NCI-H524 treated with DMSO at 0.1 percent for 48 hours (cell line): ENCODE measurements at regions not wholly inside any gene's neighbourhood (a gene's known extent, or its start where the extent isn't known, plus 50 kb on each side); places are given as distances from the start of the nearest gene placed in this dataset.
"Not testable (repeated sequence)": the region's sequence is repeated elsewhere in the genome, so short reads cannot be mapped to it uniquely, and the experiment has no call there.

Source experiments
- DNase-seq: peaks from one replicate; lab custom pipeline; 2025; lab: John Stamatoyannopoulos, UW

DNA sequence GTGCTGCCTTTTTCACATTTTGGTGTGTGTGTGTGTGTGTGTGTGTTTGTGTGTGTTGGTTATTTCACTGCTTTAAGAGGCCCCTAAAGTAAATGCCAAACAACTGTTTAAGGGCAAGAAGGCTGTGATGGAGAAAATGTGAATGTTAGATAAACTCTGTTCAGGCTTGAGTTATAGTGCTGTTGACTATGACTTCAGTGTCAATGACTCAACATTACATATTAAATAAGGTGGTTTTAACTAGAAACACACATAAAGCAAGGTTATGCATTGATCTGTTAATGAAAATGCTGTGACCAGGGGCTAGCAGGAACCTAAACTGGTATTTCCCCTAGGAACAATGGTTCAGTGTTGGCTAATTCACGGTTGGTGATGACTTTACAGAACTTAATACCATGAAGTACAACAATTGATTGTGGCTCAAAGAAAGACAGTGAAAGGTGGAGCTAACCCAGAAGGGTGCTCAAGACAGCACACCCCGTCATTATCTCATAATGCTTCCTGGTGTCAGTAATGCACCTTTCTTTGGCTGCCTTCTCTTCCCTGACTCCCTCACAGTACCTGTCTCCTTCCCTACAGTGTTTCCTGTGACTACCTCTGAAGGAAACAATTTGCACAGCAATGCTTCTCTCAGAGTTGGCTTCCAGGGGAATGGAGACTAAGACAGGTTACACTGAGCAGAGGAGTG, 116.1 kb downstream of the RIN2 start:
- DNase-seq: no peak

DNA sequence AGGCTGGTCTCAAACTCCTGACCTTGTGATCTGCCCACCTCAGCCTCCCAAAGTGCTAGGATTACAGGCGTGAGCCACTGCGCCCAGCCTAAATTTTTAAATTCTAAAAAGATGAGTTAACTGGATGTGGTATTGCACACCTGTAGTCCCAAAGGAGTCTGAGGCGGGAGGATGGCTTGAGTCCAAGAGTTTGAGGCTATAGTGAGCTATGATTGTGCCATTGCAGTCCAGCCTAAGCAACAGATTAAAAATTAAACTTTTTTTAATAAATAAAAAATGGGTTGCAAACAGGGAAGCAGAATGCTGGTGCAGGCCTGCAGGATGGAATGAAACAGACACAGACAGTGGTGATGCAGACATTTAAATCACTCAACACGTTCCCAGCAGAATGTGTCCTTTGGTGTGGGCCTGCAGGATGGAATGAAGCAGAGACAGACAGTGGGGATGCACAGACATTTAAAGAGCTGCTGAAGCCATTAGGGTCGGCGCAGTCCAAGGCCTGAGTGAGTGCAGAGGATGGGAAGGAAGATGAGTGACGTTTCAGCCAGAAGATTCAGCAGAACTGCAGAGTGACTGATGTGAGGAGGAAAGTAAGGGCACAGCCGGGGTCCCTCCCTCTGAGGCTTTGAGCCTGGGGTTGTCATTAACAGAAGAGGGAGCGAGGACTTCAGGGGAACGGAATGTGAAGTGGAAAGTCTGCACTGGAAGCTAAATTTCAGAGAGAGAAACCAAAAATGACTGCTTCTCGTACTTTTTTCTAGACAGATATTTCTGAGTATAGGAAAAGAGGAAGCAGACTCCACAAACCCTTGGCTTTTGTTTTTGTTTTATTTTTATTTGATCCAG, 117.5 kb downstream of the RIN2 start:
- no peak for DNase-seq

DNA sequence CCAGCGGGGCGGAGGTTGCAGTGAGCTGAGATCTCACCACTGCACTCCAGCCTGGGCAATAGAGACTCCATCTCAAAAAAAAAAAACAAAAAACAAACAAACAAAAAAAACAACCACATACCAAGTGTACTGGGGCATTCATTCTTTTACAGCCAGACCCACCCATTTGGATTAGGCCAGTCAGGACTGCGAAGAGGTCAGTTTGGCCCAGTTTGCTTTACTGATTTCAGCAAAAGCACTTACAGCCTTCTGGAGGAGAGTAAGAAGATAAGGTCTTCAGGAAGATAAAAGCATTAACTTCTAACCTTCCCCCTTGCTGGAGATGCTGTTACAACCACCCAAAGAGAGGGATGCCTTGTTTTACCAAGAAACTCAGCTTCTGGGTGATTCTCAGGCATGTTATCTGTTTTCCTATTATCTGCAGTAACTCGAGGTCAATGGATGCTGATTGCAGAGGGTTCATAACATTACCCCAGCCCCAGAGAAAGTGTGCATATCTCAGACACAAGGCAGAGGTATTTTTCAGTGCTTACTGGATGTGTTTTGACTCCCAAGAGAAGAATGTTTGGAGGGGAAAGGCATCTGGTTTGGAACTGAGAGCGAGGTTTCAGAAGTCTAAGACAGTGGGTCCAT, 118.9 kb downstream of the RIN2 start:
- DNase-seq: no peak

DNA sequence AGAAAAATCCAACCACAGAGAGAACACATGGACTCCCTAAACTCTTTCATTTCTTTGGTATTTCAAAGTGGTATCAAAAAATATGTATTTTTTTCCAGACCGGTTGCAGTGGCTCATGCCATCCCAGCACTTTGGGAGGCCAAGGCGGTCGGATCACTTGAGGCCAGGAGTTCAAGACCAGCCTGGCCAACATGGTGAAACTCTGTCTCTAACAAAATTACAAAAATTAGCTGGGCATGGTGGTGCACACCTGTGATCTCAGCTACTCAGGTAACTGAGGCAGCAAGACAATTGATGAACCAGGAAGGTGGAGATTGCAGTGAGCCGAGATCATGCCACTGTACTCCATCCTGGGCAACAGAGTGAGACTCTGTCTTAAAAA, 121.8 kb downstream of the RIN2 start:
- not testable (repeated sequence) for DNase-seq

DNA sequence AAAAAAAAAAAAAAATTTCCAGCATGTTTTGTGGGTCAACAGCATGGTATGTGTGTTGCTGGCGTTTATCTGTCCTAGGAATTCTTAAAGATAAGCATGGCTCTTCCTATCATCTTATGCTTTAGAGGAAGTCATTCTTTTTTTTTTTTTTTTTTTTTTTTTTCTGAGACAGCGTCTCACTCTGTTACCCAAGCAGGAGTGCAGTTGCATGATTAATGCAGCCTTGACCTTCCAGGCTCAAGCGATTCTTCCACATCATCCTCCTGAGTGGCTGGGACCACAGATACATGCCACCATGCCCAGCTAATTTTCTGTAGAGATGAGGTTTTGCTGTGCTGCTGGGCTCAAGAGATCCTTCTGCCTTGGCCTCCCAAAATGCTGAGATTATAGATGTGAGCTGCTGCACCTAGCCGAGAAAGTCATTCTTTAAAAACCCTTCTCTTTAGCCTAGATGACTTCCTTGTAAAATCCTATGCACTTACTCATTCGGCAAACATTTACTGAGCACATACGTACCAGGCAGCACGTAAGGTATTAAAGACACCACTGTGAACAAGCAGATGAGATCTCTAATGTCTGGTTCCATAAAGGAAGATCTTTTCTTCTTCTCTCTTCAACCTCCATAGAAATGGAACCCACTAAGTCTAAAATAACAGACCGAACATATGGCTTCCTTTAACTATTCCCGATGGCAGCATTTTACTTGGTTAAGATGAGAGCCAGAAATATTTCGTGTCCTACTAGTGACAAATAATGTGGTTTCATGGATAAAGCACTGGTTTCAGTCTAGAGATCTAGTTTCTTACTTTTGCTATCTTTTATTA, 122.4 kb downstream of the RIN2 start:
- no peak for DNase-seq

DNA sequence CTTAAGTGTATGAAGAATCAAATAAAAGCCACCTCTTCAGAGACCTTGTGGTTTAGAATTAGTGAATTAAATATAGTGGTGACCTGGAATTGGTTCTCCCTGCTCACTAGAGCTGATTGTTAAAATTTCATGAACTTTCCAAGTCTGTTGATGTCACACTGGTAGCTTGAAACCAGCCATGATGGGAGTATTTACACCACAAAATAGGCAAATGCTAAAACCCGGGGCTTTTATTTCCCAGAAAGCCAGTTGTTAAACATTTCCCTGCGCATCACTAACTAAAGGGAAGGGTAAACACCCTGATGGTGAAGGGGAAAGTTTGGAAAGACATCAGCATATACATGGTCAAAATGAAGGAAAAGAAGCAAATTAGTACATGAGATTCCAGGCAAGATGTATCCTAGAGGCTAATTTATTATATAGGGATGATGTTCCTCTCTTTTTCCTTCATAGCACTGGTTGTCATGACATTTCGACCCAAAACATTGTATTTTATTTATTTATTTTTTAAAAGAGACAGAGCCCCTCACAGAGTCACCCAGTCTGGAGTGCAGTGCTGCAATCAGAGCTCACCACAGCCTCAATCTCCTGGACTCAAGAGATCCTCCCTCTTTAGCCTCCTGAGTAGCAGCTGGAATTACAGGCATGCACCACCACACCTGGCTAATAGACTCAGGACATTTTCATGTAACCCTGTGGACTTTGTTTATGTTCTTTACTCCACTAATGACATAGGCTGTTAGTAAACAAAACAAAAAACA, 123.2 kb downstream of the RIN2 start:
- DNase-seq: no peak

DNA sequence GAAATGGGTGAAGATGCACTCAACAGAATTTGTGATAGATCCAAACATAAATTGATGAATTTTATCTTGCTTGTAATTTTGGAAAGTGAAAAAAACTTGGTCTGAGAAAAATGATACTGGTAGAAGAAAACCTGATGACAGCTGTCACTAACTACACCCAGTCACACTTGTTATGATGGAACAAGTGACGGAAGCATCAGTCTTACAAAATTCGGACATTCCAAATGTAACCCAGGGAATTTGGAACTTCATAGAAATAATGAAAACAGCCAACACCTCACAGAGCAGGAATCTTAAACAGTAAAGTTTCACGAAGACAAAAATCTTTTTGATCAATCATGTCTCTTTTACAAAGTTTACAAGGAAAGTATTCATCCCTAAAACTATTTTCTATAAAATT, 123.9 kb downstream of the RIN2 start:
- no peak for DNase-seq

DNA sequence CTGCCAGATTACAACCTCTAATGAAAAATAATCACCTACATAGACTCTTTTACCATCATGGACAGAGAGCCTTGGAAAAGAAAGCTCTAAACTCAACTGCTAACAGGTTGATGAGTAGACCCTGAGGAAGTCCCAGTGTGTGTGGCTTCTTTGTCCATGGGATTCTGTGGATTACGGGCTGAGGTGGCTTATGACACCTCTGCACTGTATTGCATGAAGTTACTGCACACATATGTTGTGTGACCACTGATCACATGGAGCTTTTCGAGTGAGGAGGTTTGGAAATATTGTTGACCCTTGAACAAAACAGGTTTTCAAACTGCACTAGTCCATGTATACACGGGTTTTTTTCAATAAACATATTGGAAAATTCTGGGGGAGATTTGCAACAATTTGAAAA, 124.4 kb downstream of the RIN2 start:
- DNase-seq: no peak

DNA sequence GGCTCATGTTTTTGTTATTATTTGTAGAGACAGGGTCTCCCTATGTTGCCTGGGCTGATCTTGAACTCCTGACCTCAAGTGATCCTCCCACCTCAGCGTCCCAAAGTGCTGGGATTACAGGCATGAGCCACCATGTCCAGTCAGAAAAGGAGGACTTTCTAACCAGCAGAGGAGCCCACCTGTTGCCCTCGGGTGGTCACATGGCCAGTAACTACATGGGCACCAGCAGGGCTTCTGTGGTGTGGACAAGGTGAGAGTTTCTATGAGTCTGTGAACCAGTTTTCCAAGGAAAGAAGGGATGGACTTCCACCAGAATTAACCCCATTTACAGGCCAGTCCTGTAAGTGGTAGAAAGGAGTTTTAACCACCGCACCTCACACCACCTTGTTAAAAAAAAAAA, 125.4 kb downstream of the RIN2 start:
- DNase-seq: no peak

DNA sequence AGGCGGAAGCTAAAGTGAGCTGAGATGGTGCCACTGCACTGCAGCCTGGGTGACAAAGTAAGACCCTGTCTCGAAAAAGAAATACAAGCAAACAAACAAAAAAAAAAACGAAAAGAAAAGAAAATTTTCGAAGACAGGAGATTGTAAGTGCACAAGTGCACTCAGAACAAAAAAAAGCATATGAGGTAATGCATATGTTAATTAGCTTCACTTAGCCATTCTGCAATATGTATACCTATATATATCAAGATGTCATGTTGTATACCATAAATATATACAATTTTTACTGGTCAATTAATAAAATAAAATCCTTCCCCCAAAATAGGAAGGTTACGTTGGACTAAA, 127.5 kb downstream of the RIN2 start:
- DNase-seq: no peak

DNA sequence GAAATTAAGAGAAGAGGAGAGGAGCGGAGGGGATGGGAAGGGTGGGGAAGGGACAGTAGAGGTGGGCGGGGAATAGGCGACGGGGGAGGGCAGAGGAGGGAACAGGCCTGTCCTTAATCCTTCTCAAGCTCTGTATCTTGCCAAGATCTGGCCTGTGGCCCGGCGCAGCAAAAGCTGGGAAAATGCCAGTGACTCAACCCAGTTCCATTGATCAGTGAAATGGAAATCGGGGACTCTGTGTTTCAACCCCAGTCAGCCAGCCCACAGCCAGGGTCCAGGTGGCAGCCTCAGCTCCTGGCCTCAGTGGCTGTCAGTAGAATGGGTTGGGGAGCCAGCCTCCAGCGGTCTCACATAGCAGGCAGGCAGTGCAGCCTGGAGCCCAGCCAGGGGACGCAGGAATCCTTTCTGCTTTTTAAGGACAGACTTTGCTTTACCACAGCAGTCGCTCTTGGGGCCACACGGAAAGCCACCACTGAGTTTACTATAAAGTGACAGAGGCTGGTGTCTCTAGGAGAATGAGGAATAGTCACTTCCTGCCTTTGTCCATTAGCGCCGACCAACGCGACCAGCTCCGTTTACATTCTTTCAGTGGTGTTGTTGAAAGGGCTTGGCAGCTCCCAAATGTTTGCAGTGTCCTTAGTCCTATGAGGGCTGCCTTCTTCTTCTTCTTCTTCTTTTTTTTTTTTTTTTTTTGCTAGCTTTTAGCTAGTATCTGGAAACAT, 128.0 kb downstream of the RIN2 start:
- no peak for DNase-seq

DNA sequence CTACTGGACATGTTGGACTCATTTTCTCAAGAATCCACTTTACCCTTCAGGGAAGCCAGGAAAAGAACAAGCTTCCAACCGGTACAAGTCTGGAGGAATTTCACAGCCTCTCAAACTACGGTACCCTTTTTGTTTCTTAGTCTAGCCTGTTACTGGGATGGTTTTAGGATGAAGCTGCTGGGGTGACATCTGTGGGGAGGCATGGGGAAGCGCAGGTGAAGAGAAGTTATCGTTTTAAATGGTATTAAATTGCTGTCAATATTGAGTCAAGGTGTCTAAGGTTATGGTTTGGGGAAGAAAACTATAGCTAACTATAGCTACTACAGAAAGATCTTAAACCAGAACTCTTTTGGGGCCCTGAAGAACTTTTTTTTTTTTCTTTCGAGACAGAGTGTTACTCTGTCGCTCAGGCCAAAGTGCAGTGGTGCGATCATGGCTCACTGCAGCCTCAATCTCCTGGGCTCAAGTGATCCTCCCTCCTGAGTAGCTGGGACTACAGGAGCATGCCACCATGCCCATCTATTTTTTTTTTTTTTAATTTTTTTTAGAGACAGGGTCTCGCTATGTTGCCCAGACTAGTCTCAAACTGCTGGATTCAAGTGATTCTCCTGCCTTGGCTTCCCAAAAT, 128.7 kb downstream of the RIN2 start:
- no peak for DNase-seq

DNA sequence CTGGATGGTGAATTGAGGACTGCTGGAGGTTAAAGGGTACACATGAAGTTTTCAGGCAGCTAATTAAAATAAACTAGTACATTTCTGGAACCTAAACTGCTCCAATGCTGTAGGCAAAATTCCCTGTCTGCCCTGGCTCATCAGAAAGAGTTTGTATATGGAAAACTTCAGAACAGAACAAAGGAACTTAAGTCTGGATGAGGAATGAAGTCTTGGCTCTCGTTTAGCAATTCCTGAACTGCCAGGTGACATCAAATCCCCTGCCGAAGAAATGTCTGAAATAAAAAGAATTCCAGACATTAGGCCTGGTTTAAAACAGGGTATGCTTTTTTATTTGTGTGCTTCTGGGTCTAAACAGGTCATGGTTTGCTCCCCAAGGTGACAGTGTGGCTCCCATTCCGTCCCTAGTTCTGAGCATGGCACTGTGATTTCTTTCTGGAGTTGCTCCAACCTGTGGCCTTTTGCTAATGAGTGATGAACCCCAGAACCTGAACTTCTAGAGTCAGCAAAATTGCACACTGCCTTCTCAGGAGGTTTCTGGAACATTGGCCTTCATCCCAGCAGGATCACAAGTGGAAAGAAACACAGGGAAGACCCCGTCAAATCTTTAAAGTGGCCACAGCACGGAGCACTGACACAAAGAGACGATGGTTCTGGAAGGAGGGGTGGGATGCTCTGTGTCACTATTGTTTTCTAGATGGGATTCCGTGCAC, 129.4 kb upstream of the NAA20 start:
- no peak for DNase-seq

DNA sequence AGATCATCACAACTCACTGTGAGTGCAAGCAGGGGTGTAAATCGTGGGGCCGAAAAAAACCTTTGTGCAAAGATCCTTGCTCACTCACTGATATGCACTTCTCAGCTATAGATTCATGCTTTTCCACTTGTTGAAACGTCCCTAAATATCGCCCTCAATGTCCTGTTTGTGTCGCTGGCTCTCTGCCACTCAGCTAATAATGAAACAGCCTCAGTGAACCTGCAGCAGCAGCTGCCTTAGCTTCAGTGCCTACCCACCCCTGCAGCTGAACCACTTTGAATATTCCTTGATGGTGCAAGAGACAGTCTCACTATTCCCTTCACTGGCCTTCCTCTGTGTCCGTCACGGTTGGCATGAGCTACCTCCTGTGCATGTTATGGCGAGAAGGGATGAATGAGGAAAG, 128.9 kb upstream of the NAA20 start:
- DNase-seq: no peak

DNA sequence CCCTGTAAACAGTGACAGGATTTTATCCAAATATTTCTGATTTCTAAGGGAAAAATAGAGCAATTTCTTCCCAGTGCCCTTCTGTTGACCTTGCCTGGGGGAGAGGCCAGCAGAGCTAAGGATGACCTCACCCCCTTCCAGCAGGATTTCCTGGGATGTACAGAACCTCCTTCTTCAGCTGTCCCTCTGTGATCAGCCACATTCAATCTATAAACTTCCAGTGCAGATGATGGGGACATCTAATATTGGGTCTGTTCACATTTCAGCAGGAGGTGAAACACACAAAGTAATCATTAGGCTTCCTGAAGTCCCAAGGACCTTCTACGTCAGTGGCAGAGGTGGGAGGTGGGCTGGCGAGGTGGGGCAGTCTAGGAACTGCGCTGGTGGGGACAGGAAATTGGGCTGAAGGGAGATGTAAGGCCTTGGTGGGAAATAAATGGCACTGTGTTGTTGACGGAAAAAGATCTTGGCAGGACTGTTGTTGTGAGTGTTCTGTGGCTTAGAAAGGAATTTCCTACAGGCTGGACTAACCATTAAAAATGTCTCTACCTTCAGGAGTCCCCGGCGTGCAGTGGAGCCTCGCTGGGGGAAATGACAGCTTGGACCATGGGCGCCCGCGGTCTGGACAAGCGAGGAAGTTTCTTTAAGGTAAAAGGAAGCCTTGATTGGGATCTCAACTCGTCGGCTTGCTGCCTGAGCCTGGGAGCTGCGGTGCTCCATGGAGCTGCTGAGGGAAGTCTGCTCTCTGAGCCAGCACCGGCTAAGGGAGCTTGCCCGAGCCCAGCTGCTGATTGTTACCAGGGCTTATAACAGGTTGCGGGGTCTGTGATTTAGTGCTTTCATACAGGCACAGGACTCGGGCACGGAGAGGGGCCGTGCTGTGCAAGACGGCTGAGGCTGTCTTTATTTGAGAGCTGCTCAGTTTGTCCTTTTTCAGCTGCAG, 127.9 kb upstream of the NAA20 start:
- no peak for DNase-seq

DNA sequence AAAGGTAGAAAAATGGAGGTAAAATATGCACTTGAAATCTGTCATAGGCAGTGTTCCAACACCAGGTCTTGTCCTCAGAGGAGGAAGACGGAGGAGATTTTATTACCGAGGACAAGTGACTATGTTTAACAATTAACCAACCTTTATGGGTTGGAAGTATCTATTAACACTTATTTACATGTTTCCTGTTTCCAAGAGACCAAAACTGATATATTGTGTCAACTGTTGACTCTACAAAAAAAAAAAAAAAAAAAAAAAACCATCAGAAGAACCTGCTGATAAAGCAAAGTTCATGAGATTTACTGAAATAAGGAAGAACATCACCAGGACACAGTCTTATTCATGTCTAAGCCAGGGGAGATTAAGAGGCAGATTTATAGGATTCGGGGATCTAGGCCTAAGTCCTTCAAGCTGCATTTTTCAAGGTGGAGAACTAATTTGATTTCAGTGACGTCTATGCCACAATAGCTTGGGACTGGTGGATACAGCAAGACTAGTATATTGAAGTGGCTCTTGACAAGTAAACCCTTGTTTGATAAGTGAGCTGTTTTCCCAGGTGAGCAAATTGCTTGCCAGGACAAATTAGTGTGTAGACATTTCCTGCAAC, 126.6 kb upstream of the NAA20 start:
- no peak for DNase-seq

DNA sequence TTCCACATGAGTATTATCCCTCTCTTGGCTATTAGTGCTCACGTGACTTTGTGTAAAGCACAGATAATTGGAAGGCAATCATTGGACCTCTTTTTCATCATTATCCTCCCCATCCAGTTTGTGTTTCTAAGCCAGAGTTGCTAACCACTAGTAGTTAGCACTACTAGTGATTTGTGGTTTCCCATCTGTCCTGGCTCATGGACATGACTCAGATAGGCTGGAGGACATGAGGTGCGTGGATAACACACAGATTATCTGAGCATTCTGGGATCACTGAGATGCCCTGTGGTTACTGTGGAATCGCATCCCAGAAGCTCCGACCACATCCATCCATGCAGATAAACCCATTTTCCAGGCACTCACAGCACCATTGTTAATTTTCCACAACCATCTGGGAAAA, 123.8 kb upstream of the NAA20 start:
- no peak for DNase-seq

DNA sequence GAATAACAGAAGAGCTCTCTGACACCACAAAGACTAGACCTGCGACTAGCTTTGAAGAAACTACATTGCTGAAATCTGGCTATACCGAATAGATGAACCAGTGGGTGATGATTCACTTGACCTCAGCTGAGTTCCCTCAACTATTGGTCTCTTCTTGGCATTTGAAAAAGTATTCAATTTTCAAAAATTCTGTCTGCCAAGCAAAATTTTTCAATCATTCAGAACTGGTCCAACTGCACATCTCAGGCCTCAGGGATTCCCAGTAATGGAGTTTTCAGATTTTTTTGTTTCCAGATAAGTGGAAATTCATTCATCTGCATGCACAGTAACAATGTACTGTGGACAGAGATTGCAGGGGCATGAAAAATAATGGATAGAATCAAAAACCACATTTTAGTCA, 121.4 kb upstream of the NAA20 start:
- no peak for DNase-seq
